Esophagus muscularis mucosa (tissue), 4 donors: ENCODE measurements at regions not wholly inside any gene's neighbourhood (a gene's known extent, or its start where the extent isn't known, plus 50 kb on each side); places are given as distances from the start of the nearest gene placed in this dataset.
"Not testable (repeated sequence)": the region's sequence is repeated elsewhere in the genome, so short reads cannot be mapped to it uniquely, and the experiment has no call there.

Source experiments
- DNase-seq: peaks from one replicate; pipeline ENCODE4 v3.0.0-alpha.2; 2017; ENCODE audit errors: extremely low spot score
- H3K27ac ChIP-seq, 4 donors: fragments of 200-600 bp; sonication (generic); replicated peaks in 1 of 4; 1 replicate in 3 of 4; 2 replicates in 1 of 4; pipeline ENCODE4 v1.5.1; 2016 to 2019; ENCODE audit warnings: mild to moderate bottlenecking in 1 of 4
- H3K27me3 ChIP-seq, 4 donors: fragments of 200-600 bp; sonication (generic); one replicate each; pipeline versions ENCODE4 v1.5.1 to v1.6.0; 2016 to 2019
- H3K36me3 ChIP-seq, 4 donors: fragments of 200-600 bp; sonication (generic); one replicate each; pipeline ENCODE4 v1.5.1; 2016 to 2019
- H3K4me1 ChIP-seq, 4 donors: fragments of 200-600 bp; sonication (generic); one replicate each; pipeline ENCODE4 v1.5.1; 2016 to 2019
- H3K4me3 ChIP-seq, 4 donors: fragments of 200-600 bp; sonication (generic); 1 replicate in 2 of 4; 2 replicates in 2 of 4; pipeline ENCODE4 v1.5.1; 2016 to 2019; ENCODE audit warnings: mild to moderate bottlenecking in 4 of 4, moderate library complexity in 1 of 4
- H3K9me3 ChIP-seq, 4 donors: fragments of 200-600 bp; sonication (generic); 1 replicate in 3 of 4; 2 replicates in 1 of 4; pipeline ENCODE4 v1.5.1; 2016 to 2019
- CTCF ChIP-seq, 3 experiments: fragments of 200-600 bp in 2 of 3; fragments of 450-650 bp in 1 of 3; sonication (generic) in 2 of 3; IDR thresholded peaks; one replicate each; pipeline ENCODE4 v1.5.1; 2017 to 2019; ENCODE audit warnings: antibody characterized with exemption in 3 of 3, mild to moderate bottlenecking in 2 of 3, moderate library complexity in 1 of 3
- EP300 ChIP-seq: sonication (generic); formaldehyde crosslinking; IDR thresholded peaks from one replicate; pipeline ENCODE4 v1.6.1; 2017; ENCODE audit warnings: antibody characterized with exemption
- POLR2A ChIP-seq: fragments of 450-650 bp; IDR thresholded peaks from one replicate; pipeline ENCODE4 v1.6.1; 2017; ENCODE audit warnings: antibody characterized with exemption, moderate library complexity, mild to moderate bottlenecking, low read depth
- POLR2AphosphoS5 ChIP-seq, 2 donors: sonication (generic); formaldehyde crosslinking; IDR thresholded peaks; one replicate each; pipeline ENCODE4 v1.6.1; 2017; ENCODE audit warnings: antibody characterized with exemption in 2 of 2
- WGBS: methylation state at CpG from one replicate; pipeline ENCODE4 v1.1.5; 2018; 5-methylcytosine and 5-hydroxymethylcytosine counted together
- intact Hi-C: fragments of 100-400 bp; cut with DNase I; formaldehyde crosslinking; loops from one replicate; pipeline ENCODE4 v1.15.1; 2023

GRCh38 chr4:134070174-134070573, 131.4 kb downstream of the PABPC4L start:
- DNase-seq, result no peak

GRCh38 chr4:134057356-134057755, 144.2 kb downstream of the PABPC4L start:
- Histone ChIP-seq H3K9me3 (no peaks in the 10 kb centered on the region), H3K4me3 (no peak overlapping the region), H3K4me1 (no peaks in the 10 kb centered on the region), H3K36me3 (no peaks in the 10 kb centered on the region), H3K27me3 (no peaks in the 10 kb centered on the region), H3K27ac (no peak overlapping the region)
- TF ChIP-seq CTCF (IDR thresholded peaks at IDR 0.05) (no peak), POLR2AphosphoS5 (IDR thresholded peaks at IDR 0.05) (no peak), POLR2A (no peak), EP300 (no peak)
- intact Hi-C loops, result no loop called here
- 91% methylated on average over 3 of the region's 3 CpGs for WGBS
- no peak for DNase-seq

More at GRCh38 chr4:134070174-134070573, 131.4 kb downstream of the PABPC4L start:
- Histone ChIP-seq H3K36me3 (no peaks in the 10 kb centered on the region), H3K27ac (no peak overlapping the region), H3K4me3 (no peak overlapping the region), H3K9me3 (no peaks in the 10 kb centered on the region), H3K4me1 (no peaks in the 10 kb centered on the region), H3K27me3 (no peaks in the 10 kb centered on the region)
- TF ChIP-seq POLR2AphosphoS5 (IDR thresholded peaks at IDR 0.05) (no peak), EP300 (no peak)
- intact Hi-C loops, result no loop called here
- 100% methylated on average over 4 of the region's 6 CpGs for WGBS

GRCh38 chr4:134046221-134046620, 155.4 kb downstream of the PABPC4L start:
- H3K4me3 ChIP-seq, H3K27me3 ChIP-seq, H3K4me1 ChIP-seq, intact Hi-C loops, H3K27ac ChIP-seq, H3K9me3 ChIP-seq, DNase-seq, H3K36me3 ChIP-seq: not testable (repeated sequence)
- 91% methylated on average over 6 of the region's 6 CpGs for WGBS

GRCh38 chr4:134045411-134045810, 156.2 kb downstream of the PABPC4L start:
- TF ChIP-seq POLR2AphosphoS5 (IDR thresholded peaks at IDR 0.05) (no peak), CTCF (IDR thresholded peaks at IDR 0.05) (no peak), EP300 (no peak), POLR2A (no peak)
- H3K4me1 ChIP-seq, result no peaks in the 10 kb centered on the region
- WGBS, result 93% methylated on average over 3 of the region's 3 CpGs
- H3K4me3 ChIP-seq, result no peak overlapping the region
- no peaks in the 10 kb centered on the region for H3K9me3 ChIP-seq
- H3K27me3 ChIP-seq, result no peaks in the 10 kb centered on the region
- DNase-seq, result no peak
- no peak overlapping the region for H3K27ac ChIP-seq
- intact Hi-C loops, result no loop called here
- H3K36me3 ChIP-seq, result no peaks in the 10 kb centered on the region

GRCh38 chr4:134043266-134043665, 158.3 kb downstream of the PABPC4L start:
- 79% methylated on average over 3 of the region's 3 CpGs for WGBS
- no peaks in the 10 kb centered on the region for H3K27me3 ChIP-seq
- no peak overlapping the region for H3K4me3 ChIP-seq
- TF ChIP-seq POLR2A, result no peak
- TF ChIP-seq CTCF (IDR thresholded peaks at IDR 0.05), result no peak
- no peak for TF ChIP-seq EP300
- no peak for TF ChIP-seq POLR2AphosphoS5 (IDR thresholded peaks at IDR 0.05)
- DNase-seq, result no peak
- no peaks in the 10 kb centered on the region for H3K4me1 ChIP-seq
- intact Hi-C loops, result no loop called here
- H3K27ac ChIP-seq, result no peak overlapping the region
- no peaks in the 10 kb centered on the region for H3K36me3 ChIP-seq
- H3K9me3 ChIP-seq, result no peaks in the 10 kb centered on the region

- intact Hi-C loops, result no loop called here
- H3K9me3 ChIP-seq, result peaks cover 0 to under 1% (median 0%) of the 10 kb centered on the region in 4 donors
- no peak for DNase-seq
- H3K4me1 ChIP-seq, result no peaks in the 10 kb centered on the region
- no peak overlapping the region for H3K27ac ChIP-seq
- H3K27me3 ChIP-seq, result no peaks in the 10 kb centered on the region
- H3K4me3 ChIP-seq, result no peak overlapping the region
- TF ChIP-seq POLR2AphosphoS5 (IDR thresholded peaks at IDR 0.05) (no peak), EP300 (no peak), POLR2A (no peak), CTCF (IDR thresholded peaks at IDR 0.05) (no peak)
- no peaks in the 10 kb centered on the region for H3K36me3 ChIP-seq
Measured at GRCh38 chr4:134028421-134028820, 173.2 kb downstream of the PABPC4L start.
